KOPT-K1 (cell line): ENCODE measurements at regions not wholly inside any gene's neighbourhood (a gene's known extent, or its start where the extent isn't known, plus 50 kb on each side); places are given as distances from the start of the nearest gene placed in this dataset.

Experiments used
- H3K27ac ChIP-seq: fragments of 200-600 bp; sonication (generic); 2 replicates; pipeline ENCODE4 v1.5.1; 2016; ENCODE audit warnings: antibody characterized with exemption, mild to moderate bottlenecking, low read depth, low read length; ENCODE audit not compliant: poor library complexity, severe bottlenecking
- H3K36me3 ChIP-seq: fragments of 200-600 bp; sonication (generic); 2 replicates; pipeline ENCODE4 v1.5.1; 2017; ENCODE audit warnings: antibody characterized with exemption, mild to moderate bottlenecking, low read length, moderate library complexity; ENCODE audit not compliant: insufficient read depth
- H3K9me3 ChIP-seq: fragments of 200-600 bp; sonication (generic); 2 replicates; pipeline ENCODE4 v1.5.1; 2017; ENCODE audit warnings: antibody characterized with exemption, low read length, mild to moderate bottlenecking; ENCODE audit not compliant: insufficient read depth, poor library complexity, severe bottlenecking

- H3K36me3 ChIP-seq = no peaks in the 10 kb centered on the region
- H3K27ac ChIP-seq = no peak overlapping the region
- H3K9me3 ChIP-seq = peaks cover 11% of the 10 kb centered on the region
Measured at GRCh38 chr17:14972844-14973243, 292.3 kb downstream of the PMP22 start.

GRCh38 chr17:14971054-14971453 lies 294.1 kb downstream of the PMP22 start:
- H3K27ac ChIP-seq = no peak overlapping the region
- H3K36me3 ChIP-seq = no peaks in the 10 kb centered on the region
- peaks cover 11% of the 10 kb centered on the region for H3K9me3 ChIP-seq

- no peaks in the 10 kb centered on the region for H3K36me3 ChIP-seq
- H3K27ac ChIP-seq = no peak overlapping the region
- no peaks in the 10 kb centered on the region for H3K9me3 ChIP-seq
Measured at GRCh38 chr17:14959106-14959648, 305.9 kb downstream of the PMP22 start.

- H3K9me3 ChIP-seq = no peaks in the 10 kb centered on the region
- no peaks in the 10 kb centered on the region for H3K36me3 ChIP-seq
- H3K27ac ChIP-seq = no peak overlapping the region
Measured at GRCh38 chr17:14953405-14953804, 311.7 kb downstream of the PMP22 start.

GRCh38 chr17:14950686-14951085 lies 314.4 kb downstream of the PMP22 start:
- Histone ChIP-seq H3K36me3 (no peaks in the 10 kb centered on the region), H3K27ac (no peak overlapping the region), H3K9me3 (no peaks in the 10 kb centered on the region)

GRCh38 chr17:14950216-14950615 lies 314.9 kb downstream of the PMP22 start:
- Histone ChIP-seq H3K27ac (no peak overlapping the region), H3K9me3 (no peaks in the 10 kb centered on the region), H3K36me3 (no peaks in the 10 kb centered on the region)

- H3K9me3 ChIP-seq = no peaks in the 10 kb centered on the region
Measured at GRCh38 chr17:14947671-14948070, 317.5 kb downstream of the PMP22 start.

GRCh38 chr17:14946481-14946880 lies 318.6 kb downstream of the PMP22 start:
- Histone ChIP-seq H3K36me3 (no peaks in the 10 kb centered on the region), H3K27ac (no peak overlapping the region), H3K9me3 (no peaks in the 10 kb centered on the region)

More at GRCh38 chr17:14947671-14948070, 317.5 kb downstream of the PMP22 start:
- H3K36me3 ChIP-seq = no peaks in the 10 kb centered on the region
- no peak overlapping the region for H3K27ac ChIP-seq

GRCh38 chr17:14942526-14943190 lies 322.5 kb downstream of the PMP22 start:
- Histone ChIP-seq H3K9me3 (no peaks in the 10 kb centered on the region), H3K27ac (no peak overlapping the region), H3K36me3 (no peaks in the 10 kb centered on the region)

GRCh38 chr17:14940938-14941265 lies 324.2 kb downstream of the PMP22 start:
- Histone ChIP-seq H3K36me3 (no peaks in the 10 kb centered on the region), H3K27ac (no peak overlapping the region), H3K9me3 (no peaks in the 10 kb centered on the region)

- no peak overlapping the region for H3K27ac ChIP-seq
- no peaks in the 10 kb centered on the region for H3K9me3 ChIP-seq
Measured at GRCh38 chr17:14940108-14940937, 324.8 kb downstream of the PMP22 start.

GRCh38 chr17:14935845-14936485 lies 329.2 kb downstream of the PMP22 start:
- H3K36me3 ChIP-seq = no peaks in the 10 kb centered on the region
- H3K9me3 ChIP-seq = no peaks in the 10 kb centered on the region
- H3K27ac ChIP-seq = no peak overlapping the region

More at GRCh38 chr17:14940108-14940937, 324.8 kb downstream of the PMP22 start:
- no peaks in the 10 kb centered on the region for H3K36me3 ChIP-seq

GRCh38 chr17:14935139-14935841 lies 329.8 kb downstream of the PMP22 start:
- H3K9me3 ChIP-seq = no peaks in the 10 kb centered on the region
- no peaks in the 10 kb centered on the region for H3K36me3 ChIP-seq
- H3K27ac ChIP-seq = no peak overlapping the region

- Histone ChIP-seq H3K36me3 (no peaks in the 10 kb centered on the region), H3K27ac (no peak overlapping the region), H3K9me3 (no peaks in the 10 kb centered on the region)
Measured at GRCh38 chr17:14933676-14934075, 331.4 kb downstream of the PMP22 start.
